Activated T-cell treated with anti-CD3 and anti-CD28 coated beads for 24 hours (primary cell): ENCODE measurements at regions not wholly inside any gene's neighbourhood (a gene's known extent, or its start where the extent isn't known, plus 50 kb on each side); places are given as distances from the start of the nearest gene placed in this dataset.
"Not testable (repeated sequence)": the region's sequence is repeated elsewhere in the genome, so short reads cannot be mapped to it uniquely, and the experiment has no call there.

Experiments
- DNase-seq: peaks from one replicate; pipeline ENCODE4 v3.0.0-alpha.2; 2020; ENCODE audit warnings: low read depth

DNA sequence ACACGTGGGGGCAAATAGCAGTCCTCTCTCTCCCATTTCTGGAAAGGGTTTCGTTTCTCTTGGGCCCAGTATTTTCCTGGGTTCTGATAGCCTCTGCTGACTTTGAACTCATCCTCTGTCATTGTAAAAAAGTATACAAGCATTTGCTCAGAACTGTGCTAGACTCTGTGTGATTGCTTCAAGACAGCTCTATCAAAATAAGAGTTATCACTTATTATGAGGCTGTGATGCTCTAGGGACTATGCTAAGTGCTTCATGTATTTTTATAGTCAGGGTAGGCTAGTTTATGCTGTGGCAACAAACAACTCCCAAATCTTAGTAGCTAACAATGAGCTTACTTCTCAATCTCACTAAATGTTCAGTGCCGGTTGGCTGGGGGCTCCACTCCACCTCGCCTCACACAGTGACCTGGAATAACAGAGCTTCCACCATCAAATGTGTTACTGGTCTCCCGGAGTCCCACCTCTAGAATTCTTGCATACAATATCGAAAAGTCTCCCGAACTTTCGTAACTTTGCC, 110.8 kb upstream of the CDC42EP3 start:
- no peak for DNase-seq

DNA sequence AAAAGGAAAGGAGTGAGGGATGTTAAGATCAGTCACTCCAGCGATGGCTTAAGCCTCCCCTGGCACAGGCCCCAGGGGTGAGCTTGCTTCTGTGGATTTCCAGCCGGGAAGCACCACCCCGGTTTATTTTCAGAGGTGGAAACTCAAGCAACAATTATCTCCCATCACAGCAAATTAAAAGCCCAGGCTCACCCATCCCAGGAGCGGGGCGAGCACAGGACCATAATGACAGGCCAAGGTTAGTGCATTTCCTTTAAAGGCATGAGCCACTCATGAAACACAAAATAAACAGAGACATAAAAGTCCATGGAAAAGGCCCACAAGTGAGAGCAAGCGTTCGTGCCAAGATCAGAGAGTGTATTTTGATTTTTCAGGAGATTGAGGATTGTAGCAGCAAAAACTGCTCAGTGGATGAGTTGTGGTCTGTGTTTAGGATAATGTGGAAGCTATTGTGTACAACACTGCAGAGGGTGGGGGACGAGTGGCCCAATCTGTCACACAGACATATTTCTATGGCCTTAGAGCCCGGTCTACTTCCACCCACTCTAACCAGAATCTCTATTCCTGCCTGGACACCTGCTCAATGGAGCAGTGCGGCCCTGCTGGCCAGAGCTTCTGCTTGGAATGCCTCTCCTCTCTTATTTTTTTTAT, 111.4 kb upstream of the CDC42EP3 start:
- no peak for DNase-seq

DNA sequence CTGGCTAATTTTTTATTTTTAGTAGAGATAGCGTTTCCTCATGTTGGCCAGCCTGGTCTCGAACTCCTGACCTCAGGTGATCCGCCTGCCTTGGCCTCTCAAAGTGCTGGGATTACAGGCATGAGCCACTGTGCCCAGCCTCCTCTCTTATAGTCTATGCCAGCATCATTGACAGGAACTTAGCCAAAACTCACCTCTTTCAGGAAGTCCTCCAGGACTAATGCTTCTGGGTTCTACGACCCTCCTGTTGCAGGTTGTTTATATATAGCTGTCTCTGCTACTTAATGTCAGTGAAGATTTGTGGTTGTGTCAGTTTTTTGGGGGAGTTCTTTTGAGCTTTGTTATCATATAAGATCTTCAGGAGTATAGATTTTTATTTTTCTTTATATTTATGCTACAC, 112.1 kb upstream of the CDC42EP3 start:
- no peak for DNase-seq

DNA sequence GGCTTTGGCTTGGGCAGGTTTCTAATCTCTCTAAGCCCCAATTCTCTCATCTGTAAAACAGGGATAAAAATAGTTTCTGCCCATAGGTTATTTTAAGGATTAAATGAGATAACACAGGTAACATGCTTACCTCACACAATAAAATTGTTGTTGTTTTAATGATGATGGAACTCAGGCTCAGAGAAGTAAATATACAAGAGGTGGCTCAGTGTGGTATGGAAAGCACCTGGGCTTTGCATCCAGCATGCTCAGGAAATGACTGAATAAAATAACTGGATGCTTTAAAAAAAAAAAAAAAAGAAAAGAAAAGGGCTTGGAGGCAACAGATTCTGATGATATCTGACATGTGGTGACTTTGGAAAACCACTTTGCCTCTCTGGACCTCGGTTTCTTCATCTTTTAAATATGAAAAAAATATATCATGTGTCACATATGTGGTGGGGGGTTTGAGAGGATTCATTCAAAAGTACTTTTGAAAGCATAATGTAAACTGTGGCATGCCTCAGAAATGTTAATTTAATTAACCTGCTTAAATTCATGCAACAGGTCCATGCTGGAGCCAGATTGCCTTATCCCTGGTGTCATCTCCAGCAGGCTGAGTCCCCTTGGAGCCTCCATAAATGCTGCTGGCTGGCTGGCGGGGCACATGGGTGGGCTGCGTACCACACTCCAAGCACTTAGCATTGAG, 112.8 kb upstream of the CDC42EP3 start:
- DNase-seq, result no peak

DNA sequence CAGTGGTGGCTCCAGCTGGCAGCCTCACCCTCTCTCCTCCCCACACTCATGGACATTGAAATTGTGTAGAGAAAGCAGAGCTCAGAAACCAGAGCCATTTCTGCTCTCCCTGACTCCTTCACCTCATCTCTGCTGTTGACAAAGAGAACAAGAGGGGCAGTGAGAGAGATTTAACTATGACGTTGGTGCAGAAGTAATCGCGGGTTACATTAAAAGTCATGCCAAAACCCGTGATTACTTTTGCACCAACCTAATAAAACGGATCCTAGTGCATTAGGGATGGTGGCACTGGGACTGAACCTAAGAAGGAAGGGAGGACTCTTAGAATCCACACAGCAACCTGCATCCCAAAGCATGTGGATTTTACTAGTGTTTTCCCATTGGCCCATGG, 113.3 kb upstream of the CDC42EP3 start:
- no peak for DNase-seq

DNA sequence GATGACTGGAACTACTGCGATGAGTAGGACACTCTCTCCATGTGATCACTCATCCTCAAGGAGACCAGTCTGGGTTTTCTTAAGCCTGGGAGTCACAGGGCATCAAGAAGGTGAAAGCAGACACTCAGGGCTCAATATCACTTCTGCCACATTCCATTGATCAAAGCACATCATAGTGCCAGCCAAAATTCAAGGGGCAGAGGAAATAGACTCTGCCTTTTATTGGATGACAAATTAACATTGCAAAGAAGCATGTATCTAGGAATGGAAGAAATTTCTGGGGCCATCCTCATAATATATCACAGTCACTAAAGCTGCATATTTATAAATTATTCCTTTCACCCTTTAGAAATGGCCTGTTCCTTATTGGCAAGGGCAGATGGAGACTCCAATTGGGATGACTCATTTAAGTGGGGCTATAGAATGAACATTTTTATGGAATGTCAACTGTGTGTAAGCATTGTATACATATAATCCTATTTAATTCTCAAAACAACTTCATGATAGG, 114.8 kb upstream of the CDC42EP3 start:
- no peak for DNase-seq

DNA sequence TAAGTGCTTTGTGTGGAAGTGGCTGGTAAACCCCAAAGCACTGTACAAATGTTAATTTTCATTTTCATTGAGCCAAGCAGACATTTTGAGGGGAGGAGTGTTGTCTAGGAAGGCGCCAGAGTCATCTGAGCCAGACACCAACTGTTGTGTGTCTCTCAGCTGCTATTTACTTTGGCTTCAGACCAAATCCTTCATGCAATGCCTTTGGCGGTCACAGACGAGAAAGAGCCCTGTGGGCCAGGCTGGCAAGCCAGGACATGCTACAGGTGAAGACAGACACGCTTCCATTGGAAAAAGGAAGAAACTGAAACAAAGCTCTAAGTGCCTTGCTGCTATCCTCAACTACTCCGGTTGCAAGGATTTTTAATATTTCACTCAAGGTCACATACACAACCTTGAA, 115.4 kb upstream of the CDC42EP3 start:
- no peak for DNase-seq

DNA sequence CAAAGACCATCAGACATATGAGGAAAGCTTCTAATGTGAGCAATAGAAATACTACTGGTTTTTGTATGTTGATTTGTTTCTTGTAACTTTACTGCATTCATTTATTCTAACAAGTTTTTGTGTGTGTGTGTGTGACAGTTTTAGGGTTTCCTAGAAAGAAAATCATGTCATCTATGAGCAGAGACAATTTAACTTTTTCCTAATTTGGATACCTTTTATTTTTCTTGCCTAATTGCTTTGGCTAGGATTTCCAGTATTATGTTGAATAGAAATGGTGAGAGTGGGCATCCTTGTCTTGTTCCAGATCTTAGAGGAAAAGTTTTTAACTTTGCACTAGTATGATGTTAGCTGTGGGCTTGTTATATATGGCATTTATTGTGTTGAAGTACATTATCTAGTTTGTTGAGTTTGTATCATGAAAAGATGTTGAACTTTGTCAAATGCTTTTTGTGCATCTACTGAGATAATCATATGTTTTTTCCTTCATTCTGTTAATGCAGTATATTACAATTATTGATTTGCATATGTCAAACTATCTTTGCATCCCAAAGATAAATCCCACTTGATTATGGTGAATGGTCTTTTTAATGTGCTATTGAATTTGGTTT, 117.3 kb upstream of the CDC42EP3 start:
- DNase-seq, result no peak

DNA sequence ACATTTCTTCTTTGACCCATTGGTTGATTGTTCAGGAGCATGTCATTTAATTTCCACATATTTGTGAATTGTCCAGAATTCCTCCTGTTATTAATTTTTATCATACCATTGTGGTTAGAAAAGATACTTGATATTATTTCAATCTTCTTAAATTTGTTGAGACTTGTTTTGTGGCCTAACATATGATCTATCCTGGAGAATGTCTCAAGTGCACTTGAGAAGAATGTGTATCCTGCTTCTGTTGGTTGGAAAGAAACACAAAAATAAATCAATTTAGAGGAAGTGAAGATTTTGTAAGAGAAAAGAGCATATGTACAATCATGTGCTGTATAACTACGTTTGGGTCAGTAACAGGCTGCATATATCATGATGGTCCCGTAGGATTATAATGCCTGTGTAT, 118.6 kb upstream of the CDC42EP3 start:
- no peak for DNase-seq

DNA sequence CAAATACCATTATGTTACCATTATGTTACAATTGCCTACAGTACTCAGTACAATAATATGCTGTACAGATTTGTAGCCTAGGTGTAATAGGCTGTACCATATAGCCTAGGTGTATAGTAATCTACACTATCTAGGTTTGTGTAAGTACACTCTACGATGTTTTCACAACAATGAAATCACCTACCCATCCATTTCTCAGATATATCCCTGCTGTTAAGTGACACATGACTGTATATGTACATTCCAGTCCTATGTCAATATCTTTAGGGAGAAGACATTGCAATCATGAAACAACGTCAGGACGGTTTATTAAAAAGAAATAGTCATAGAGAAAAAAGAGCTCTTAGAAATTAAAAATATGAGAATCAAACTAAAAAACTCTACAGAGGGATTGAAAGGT, 119.0 kb upstream of the CDC42EP3 start:
- no peak for DNase-seq

DNA sequence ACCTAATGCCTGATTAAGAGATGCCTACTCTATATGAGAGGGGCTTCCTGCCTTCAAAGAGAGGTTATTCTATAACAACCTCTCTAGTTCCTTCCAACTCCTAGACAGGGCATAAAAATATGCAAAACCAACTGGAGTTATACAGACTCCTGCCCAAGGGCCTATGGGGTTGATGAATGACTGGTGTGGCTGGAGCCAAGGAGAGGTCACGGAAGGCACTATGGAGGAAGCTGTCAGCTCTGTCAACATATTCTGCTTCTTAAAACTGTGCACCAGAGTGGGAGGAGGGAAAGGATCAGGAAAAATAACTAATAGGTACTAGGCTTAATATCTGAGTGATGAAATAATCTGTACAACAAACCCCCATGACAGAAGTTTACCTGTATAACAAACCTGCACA, 120.9 kb upstream of the CDC42EP3 start:
- no peak for DNase-seq

DNA sequence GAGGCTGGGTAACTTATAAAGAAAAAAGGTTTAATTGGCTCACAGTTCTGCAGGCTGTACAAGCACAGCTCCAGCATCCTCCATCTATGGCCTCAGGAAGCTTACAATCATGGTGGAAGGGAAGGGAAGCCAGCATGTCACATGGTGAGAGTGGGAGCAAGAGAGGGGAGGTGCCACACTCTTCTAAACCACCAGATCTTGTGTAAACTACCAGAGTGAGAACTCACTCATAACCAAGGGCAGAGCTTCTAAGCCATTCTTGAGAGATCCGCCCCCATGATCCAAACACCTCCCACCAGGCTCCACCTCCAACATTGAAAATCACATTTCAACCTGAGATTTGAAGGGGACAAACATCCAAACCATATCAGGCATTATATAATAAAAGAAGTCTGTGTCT, 121.6 kb upstream of the CDC42EP3 start:
- no peak for DNase-seq

DNA sequence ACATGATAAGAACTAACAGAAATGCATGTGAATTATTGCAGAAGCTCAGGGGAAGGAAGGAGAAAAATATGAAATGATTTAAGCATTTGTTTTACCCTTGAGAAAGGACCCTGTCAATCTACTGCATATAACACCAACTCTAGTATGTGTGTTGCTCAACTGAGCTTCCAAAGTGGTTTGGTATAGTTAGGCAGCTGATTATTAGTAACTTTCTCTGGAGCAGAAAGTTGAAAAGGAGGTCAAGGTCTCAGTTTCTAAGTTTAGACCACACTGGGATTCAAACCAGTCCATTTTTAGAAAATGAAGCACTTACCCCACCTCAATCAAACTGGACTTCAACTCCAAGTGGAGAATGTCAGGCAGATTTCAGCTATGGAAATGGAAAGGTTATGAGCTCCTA, 123.3 kb upstream of the CDC42EP3 start:
- no peak for DNase-seq

DNA sequence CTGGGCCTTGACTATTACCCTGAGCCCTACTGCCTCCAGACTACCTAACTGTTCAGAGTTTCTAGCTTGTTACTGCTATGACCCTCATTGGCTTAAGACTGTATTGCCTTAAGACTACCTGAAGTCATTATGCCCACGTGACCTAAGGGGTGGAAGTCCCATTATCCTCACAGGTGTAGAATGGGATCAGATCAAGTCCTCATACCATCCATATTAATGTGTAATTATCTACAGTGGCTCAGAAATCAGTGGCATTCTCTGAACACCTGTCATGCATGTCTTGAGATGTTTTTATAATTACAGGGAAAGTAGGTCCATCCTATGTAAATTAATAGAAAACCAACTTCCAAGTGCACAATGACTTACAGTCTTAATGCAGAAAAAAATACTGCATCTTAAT, 124.0 kb upstream of the CDC42EP3 start:
- DNase-seq, result no peak

DNA sequence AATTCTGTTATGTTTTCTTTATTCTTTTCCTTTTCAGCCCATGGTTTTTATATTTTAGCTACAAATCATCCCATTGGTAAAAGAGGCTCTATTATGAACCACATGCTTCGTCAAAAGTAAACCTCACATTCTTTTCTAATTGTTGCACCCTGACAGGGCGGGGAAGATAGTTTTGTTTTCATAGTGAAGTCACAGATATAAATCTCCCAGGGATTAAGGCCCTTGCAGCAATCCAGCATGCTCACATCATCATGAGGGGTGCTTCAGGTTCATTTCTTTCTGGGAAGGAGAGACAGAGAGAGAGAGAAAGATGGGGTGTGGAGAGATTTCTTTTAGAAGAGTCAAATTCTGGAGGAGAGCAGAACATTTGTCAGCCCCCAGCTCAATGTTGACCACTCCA, 124.5 kb upstream of the CDC42EP3 start:
- no peak for DNase-seq

DNA sequence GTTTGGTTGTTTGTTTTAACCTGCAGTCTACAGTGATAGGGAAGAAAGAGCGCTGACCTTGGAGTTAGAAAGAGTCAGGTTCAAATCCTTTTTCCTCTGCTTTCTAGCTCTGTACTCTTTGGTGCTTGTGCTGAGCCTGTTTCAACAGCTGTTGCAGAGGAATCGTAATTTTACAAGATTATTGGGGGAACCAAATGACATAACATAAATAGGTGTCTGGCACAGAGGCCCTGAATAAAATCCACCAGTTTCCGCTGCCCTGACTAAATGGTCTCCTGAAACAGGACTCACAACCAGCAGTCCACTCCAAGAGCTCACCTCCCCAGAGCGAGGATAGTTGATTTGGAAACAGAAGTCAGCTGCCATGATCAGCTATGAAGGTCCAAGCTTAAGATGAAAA, 125.0 kb upstream of the CDC42EP3 start:
- DNase-seq, result no peak

DNA sequence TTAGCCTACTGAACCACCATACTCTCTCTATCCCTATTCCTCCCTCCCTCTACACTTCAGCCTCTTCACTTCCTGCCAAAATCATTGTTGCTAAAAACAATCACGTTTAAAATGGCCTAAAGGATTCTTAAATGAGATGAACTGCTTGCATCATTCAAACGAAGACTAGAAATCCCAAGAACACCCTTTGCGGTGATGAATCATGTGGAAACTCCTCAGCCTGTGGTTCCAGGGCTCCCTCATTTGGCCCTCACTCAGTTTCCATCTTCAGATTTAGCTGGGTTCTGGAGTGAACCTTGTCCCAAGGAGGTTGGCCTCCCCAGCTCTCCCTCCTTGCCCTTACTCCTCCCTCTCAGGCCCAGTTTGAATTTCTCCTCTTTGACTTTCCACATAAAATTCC, 125.6 kb upstream of the CDC42EP3 start:
- no peak for DNase-seq

DNA sequence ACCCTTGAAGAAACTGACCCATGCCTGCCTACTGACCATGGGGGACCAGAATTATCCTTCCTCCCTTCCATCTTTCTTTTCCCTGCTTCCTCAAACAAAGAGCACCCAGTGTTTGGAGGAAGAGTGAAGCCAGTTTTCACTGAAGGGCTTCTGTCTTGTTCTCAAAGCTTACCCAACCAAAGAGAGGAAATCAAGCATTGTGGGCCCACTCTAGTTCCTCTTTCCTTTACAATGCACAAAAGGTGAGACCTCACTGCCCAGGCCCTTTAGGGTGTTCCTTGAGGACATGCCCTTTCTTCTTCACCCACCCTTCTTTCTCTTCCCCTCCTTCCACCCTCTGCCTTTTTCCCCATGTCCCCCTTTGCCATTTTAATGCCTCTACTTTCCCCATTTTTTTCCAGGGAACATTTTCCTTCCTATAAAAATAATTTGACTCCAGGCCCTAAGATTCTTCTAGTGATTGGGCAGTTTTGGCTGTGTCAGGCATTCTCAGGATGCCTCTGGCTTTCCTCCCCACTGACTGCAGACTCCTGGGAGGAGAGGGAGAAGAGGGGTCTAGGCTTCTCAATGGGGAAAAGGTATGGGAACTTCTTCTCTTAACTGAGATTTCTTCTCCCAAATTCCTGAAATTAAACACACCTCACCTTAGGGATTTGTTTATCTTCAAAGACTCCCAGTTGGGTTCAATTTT, 126.6 kb upstream of the RMDN2 start:
- no peak for DNase-seq

DNA sequence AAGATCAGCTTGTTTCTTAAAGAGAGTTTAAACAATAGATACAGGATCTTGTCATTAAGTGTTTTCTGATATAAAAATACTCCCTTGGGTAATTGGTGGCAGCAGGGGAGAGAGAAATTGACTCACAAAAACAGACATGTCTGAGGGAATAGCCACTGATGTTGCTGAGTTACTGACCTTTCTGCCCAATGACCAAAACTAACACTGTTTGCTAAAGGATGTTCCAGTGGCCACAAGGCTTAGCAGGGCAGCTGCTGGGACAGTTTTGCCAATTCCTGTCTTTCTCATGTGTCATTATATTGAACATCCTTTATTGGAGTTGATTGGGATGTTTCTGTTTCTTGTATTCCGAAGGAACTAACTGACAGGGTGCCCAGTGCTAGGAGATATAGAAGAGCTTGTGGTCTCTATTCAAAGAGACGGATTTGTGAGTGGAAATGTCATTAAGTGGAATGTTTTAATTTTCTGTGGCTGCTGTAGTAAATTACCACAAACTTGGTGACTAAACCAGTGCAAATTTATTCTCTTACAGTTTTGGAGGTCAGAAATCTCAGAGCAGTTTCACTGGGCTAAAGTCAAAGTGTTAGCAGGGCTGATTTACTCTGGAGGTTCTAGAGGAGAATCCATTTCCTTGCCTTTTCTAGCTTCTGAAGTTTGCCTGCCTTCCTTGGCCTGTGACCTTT, 124.8 kb upstream of the RMDN2 start:
- DNase-seq, result no peak

DNA sequence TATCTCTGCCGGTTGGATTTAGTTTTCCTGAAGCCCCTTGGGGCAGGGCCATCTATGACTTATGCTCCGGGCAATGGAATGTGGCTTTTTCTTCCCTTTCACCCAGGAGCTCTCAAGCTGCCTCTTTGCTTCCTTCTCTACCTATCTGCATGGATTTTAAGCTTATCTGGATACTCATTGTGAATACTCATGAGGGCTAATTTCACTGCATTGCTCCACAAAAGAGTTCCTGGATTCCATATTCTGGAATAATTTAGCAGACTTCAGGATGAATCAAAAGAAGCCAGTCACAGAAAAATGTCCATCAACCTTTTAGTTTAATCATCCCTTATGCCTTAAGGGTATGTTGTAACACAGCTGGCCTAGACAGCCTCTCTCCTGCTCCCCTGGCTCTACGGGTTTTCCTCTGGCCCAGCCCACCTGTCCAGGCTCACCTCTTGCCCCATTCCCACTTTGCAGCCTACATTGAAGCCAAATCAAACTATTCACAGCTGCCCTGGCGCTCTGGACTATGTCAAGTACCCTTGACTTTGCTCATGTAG, 122.8 kb upstream of the RMDN2 start:
- no peak for DNase-seq

DNA sequence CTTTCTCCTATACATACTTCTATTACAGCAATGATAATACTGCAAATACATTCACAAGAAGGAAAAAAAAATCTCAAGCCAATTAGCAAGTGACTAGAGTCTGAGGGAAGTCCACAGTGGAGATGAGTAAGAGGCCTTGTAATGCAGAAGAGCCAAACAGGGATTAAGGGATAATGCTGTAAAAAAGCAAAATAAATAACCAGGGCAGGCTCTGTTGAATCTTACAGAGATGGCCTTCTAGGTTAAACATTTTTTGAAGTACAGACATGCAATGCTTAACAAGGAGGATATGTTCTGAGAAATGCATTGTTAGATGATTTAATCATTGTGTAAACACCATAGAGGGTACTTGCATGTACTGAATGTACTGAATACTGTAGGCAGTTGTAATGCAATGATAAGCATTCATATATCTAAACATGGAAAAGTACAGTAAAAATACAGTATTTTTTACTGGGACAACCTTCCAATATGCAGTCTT, 122.1 kb upstream of the RMDN2 start:
- no peak for DNase-seq

DNA sequence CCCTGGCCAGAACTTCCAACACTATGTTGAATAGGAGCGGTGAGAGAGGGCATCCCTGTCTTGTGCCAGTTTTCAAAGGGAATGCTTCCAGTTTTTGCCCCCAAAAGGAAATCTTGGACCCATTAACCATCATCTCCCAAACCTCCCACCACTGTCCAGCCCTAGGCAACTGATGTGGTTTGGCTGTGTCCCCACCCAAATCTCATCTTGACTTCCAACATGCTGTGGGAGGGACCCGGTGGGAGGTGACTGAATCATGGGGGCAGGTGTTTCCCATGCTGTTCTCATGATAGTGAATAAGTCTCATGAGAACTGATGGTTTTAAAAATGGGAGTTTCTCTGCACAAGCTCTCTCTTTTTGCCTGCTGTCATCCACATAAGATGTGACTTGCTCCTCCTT, 119.1 kb upstream of the RMDN2 start:
- not testable (repeated sequence) for DNase-seq
